HCT116 (cell line): ENCODE measurements at regions not wholly inside any gene's neighbourhood (a gene's known extent, or its start where the extent isn't known, plus 50 kb on each side); places are given as distances from the start of the nearest gene placed in this dataset.

ENCODE experiments used
- ATAC-seq: fragments of 200-7000 bp; cut with Tn5 transposase; 2 replicates; pipeline ENCODE4 v1.9.1; 2020; ENCODE audit warnings: mild to moderate bottlenecking, moderate library complexity
- BruUV-seq: library from RNA; stranded (reverse); fragments of 400-500 nt; replicated peaks from 2 replicates; lab custom pipeline; 2021; lab: Mats Ljungman, UMichigan
- CTCF ChIA-PET: fragments of 300-600 bp; sonication (Branson Sonifier 250); formaldehyde crosslinking; loops from one replicate; lab custom pipeline; 2021; ENCODE audit warnings: antibody characterized with exemption; lab: Charles Lee
- POLR2A ChIA-PET: fragments of 300-600, 350-600 bp; sonication (Branson Sonifier 250); formaldehyde crosslinking; loops from one replicate; lab custom pipeline; 2021; ENCODE audit warnings: antibody characterized with exemption; lab: Charles Lee
- RAD21 ChIA-PET, 2 experiments: fragments of 300-600 bp; sonication (Branson Sonifier 250); formaldehyde crosslinking; loops; one replicate each; lab custom pipeline; 2023; ENCODE audit warnings: low total read pairs in 2 of 2; ENCODE audit not compliant: uncharacterized antibody in 2 of 2, unreplicated experiment in 2 of 2, low non-redundant PET in 1 of 2; lab: Charles Lee
- DNase-seq: peaks from one replicate; pipeline ENCODE4 v3.0.0-alpha.2; 2010; ENCODE audit warnings: low read depth, low spot score
- H2AFZ ChIP-seq: fragments of 200-600 bp; shearing (Covaris generic), sonication (generic); 2 replicates; pipeline ENCODE4 v1.6.1; 2017; ENCODE audit warnings: low read depth, mixed run types, mixed read lengths, antibody characterized with exemption, low read length; ENCODE audit not compliant: poor library complexity, severe bottlenecking
- H3K27ac ChIP-seq: 2 replicates; pipeline ENCODE4 v1.5.1; 2012; ENCODE audit warnings: low read depth, low read length
- H3K27me3 ChIP-seq: fragments of 200-600 bp; sonication (generic); 2 replicates; pipeline ENCODE4 v1.6.1; 2016; ENCODE audit warnings: mixed run types, low read length, mixed read lengths; ENCODE audit not compliant: insufficient read depth
- H3K36me3 ChIP-seq, 2 experiments: fragments of 200-500 bp in 1 of 2; fragments of 200-600 bp in 1 of 2; sonication (Bioruptor generic) in 1 of 2; sonication (generic) in 1 of 2; 2 replicates each; pipeline versions ENCODE4 v1.5.1 to v1.6.1; 2014 to 2016; ENCODE audit warnings: low read length in 2 of 2, inconsistent platforms in 1 of 2, mixed read lengths in 1 of 2, mixed run types in 1 of 2; ENCODE audit not compliant: insufficient read depth in 2 of 2, control insufficient read depth in 1 of 2
- H3K4me1 ChIP-seq, 2 experiments: fragments of 200-600 bp in 1 of 2; sonication (generic) in 1 of 2; 2 replicates each; pipeline versions ENCODE4 v1.5.1 to v1.6.1; 2012 to 2017; ENCODE audit warnings: low read length in 2 of 2, inconsistent platforms in 1 of 2, mild to moderate bottlenecking in 1 of 2, mixed read lengths in 1 of 2, mixed run types in 1 of 2, moderate library complexity in 1 of 2; ENCODE audit not compliant: insufficient read depth in 2 of 2, control insufficient read depth in 1 of 2
- H3K4me2 ChIP-seq: fragments of 200-600 bp; sonication (generic); 2 replicates; pipeline ENCODE4 v1.6.1; 2017; ENCODE audit warnings: mixed run types, low read length, mixed read lengths
- H3K4me3 ChIP-seq, 2 experiments: fragments of 200-600 bp in 1 of 2; sonication (generic) in 1 of 2; replicated peaks in 1 of 2; 2 replicates each; pipeline ENCODE4 v1.5.1; 2011 to 2016; ENCODE audit warnings: low read length in 2 of 2, control low read depth in 1 of 2, low read depth in 1 of 2, mild to moderate bottlenecking in 1 of 2, mixed read lengths in 1 of 2, mixed run types in 1 of 2
- H3K79me2 ChIP-seq: fragments of 200-600 bp; sonication (generic); 2 replicates; pipeline ENCODE4 v1.6.1; 2017; ENCODE audit warnings: mild to moderate bottlenecking, mixed run types, low read length, moderate library complexity, mixed read lengths; ENCODE audit not compliant: insufficient read depth
- H3K9ac ChIP-seq: fragments of 200-600 bp; sonication (generic); 2 replicates; pipeline ENCODE4 v1.6.1; 2016; ENCODE audit warnings: low read length, mixed read lengths
- H3K9me2 ChIP-seq: fragments of 200-600 bp; sonication (generic), shearing (Covaris generic); 2 replicates; pipeline ENCODE4 v1.6.1; 2017; ENCODE audit warnings: mixed run types, mild to moderate bottlenecking, moderate library complexity; ENCODE audit not compliant: insufficient read depth
- H3K9me3 ChIP-seq, 2 experiments: fragments of 200-500 bp in 1 of 2; fragments of 200-600 bp in 1 of 2; sonication (Bioruptor generic) in 1 of 2; sonication (generic) in 1 of 2; 2 replicates each; pipeline ENCODE4 v1.6.1; 2014 to 2017; ENCODE audit warnings: low read length in 2 of 2, mixed read lengths in 2 of 2, inconsistent platforms in 1 of 2, low read depth in 1 of 2, mild to moderate bottlenecking in 1 of 2, mixed run types in 1 of 2, moderate library complexity in 1 of 2; ENCODE audit not compliant: control insufficient read depth in 1 of 2, insufficient read depth in 1 of 2
- H4K20me1 ChIP-seq: fragments of 200-600 bp; sonication (generic), shearing (Covaris generic); 2 replicates; pipeline ENCODE4 v1.6.1; 2017; ENCODE audit warnings: mixed run types, mild to moderate bottlenecking, moderate library complexity; ENCODE audit not compliant: insufficient read depth
- ATF3 ChIP-seq: IDR thresholded peaks from 2 replicates; pipeline ENCODE4 v1.6.1; 2012
- CEBPB ChIP-seq: IDR thresholded peaks from 2 replicates; pipeline ENCODE4 v1.6.1; 2012; ENCODE audit warnings: low read depth
- CTCF ChIP-seq, 3 experiments: fragments of 200-600 bp in 1 of 3; sonication (generic) in 1 of 3; IDR thresholded peaks in 2 of 3; conservative IDR thresholded peaks in 1 of 3; 2 replicates each; pipeline ENCODE4 v1.5.1; 2012 to 2017; ENCODE audit warnings: low read depth in 2 of 3, low read length in 2 of 3, antibody characterized with exemption in 1 of 3, borderline replicate concordance in 1 of 3, control low read depth in 1 of 3, mild to moderate bottlenecking in 1 of 3, mixed read lengths in 1 of 3, mixed run types in 1 of 3, moderate library complexity in 1 of 3; ENCODE audit not compliant: insufficient read depth in 1 of 3
- EGR1 ChIP-seq: IDR thresholded peaks from 2 replicates; pipeline ENCODE4 v1.6.1; 2012; ENCODE audit warnings: low read depth
- ELF1 ChIP-seq: IDR thresholded peaks from 2 replicates; pipeline ENCODE4 v1.6.1; 2012; ENCODE audit warnings: low read depth, borderline replicate concordance
- EZH2 ChIP-seq: fragments of 200-600 bp; sonication (generic); IDR thresholded peaks from 2 replicates; pipeline ENCODE4 v1.6.1; 2017; ENCODE audit warnings: antibody characterized with exemption, mixed run types
- EZH2phosphoT487 ChIP-seq: fragments of 200-600 bp; IDR thresholded peaks from 2 replicates; pipeline ENCODE4 v1.6.1; 2018; ENCODE audit warnings: antibody characterized with exemption, borderline replicate concordance
- FOSL1 ChIP-seq: IDR thresholded peaks from 2 replicates; pipeline ENCODE4 v1.6.1; 2012; ENCODE audit warnings: low read depth
- POLR2A ChIP-seq: IDR thresholded peaks from 2 replicates; pipeline ENCODE4 v1.7.0; 2011; ENCODE audit warnings: borderline replicate concordance; ENCODE audit not compliant: insufficient read depth, insufficient read length; ENCODE audit errors: extremely low read depth
- POLR2AphosphoS5 ChIP-seq: IDR thresholded peaks from 2 replicates; pipeline ENCODE4 v1.6.1; 2011; ENCODE audit warnings: mild to moderate bottlenecking, low read depth, low read length, moderate library complexity
- RAD21 ChIP-seq: IDR thresholded peaks from 2 replicates; pipeline ENCODE4 v1.6.1; 2012; ENCODE audit warnings: low read depth, mild to moderate bottlenecking
- REST ChIP-seq: IDR thresholded peaks from 2 replicates; pipeline ENCODE4 v1.6.1; 2012; ENCODE audit warnings: low read depth
- SIN3A ChIP-seq: IDR thresholded peaks from 2 replicates; pipeline ENCODE4 v1.6.1; 2012; ENCODE audit warnings: low read depth
- SP1 ChIP-seq: IDR thresholded peaks from 2 replicates; pipeline ENCODE4 v1.6.1; 2012; ENCODE audit warnings: low read depth
- SRF ChIP-seq: IDR thresholded peaks from 2 replicates; pipeline ENCODE4 v1.6.1; 2012; ENCODE audit warnings: low read depth
- TCF7L2 ChIP-seq: IDR thresholded peaks from 2 replicates; pipeline ENCODE4 v1.7.0; 2011; ENCODE audit warnings: borderline replicate concordance, inconsistent platforms; ENCODE audit not compliant: insufficient read depth, insufficient read length; ENCODE audit errors: extremely low read depth
- YY1 ChIP-seq: IDR thresholded peaks from 2 replicates; pipeline ENCODE4 v1.6.1; 2011; ENCODE audit warnings: low read length, low read depth, moderate library complexity, mild to moderate bottlenecking; ENCODE audit not compliant: insufficient replicate concordance; ENCODE audit errors: extremely low read depth
- ZBTB33 ChIP-seq: IDR thresholded peaks from 2 replicates; pipeline ENCODE4 v1.6.1; 2011; ENCODE audit warnings: mild to moderate bottlenecking, low read length, moderate library complexity; ENCODE audit not compliant: insufficient replicate concordance; ENCODE audit errors: extremely low read depth
- ZFX ChIP-seq: fragments of 450-650 bp; IDR thresholded peaks from 2 replicates; pipeline ENCODE4 v1.6.1; 2017
- intact Hi-C: fragments of 100-400 bp; cut with micrococcal nuclease; formaldehyde crosslinking; loops from 2 replicates; pipeline ENCODE4 v1.10.0; 2022

GRCh38 chr2:215797676-215798075 is 215.7 kb downstream of the MREG start:
- no TSS peak for BruUV-seq

More at GRCh38 chr2:215797676-215798075, 215.7 kb downstream of the MREG start:
- no peak overlapping the region for H3K4me2 ChIP-seq
- no peak overlapping the region for H3K9ac ChIP-seq
- intact Hi-C loops, result no loop called here
- peaks cover 0 to 12% of the 10 kb centered on the region in 2 experiments; a peak in 2 of 4 replicates for H3K4me1 ChIP-seq
- H3K9me2 ChIP-seq, result peaks cover 3% of the 10 kb centered on the region; the same call in 1 of the 2 replicates
- POLR2A ChIA-PET, result no interaction called here
- H2AFZ ChIP-seq, result no peak overlapping the region
- ATAC-seq (no peak), DNase-seq (no peak)
- no peaks in the 10 kb centered on the region for H3K9me3 ChIP-seq
- CTCF ChIA-PET, result no interaction called here
- H3K27me3 ChIP-seq, result no peaks in the 10 kb centered on the region
- no peaks in the 10 kb centered on the region for H3K79me2 ChIP-seq
- no peaks in the 10 kb centered on the region for H3K36me3 ChIP-seq
- H4K20me1 ChIP-seq, result no peaks in the 10 kb centered on the region
- TF ChIP-seq CEBPB (no peak), EZH2phosphoT487 (no peak), POLR2AphosphoS5 (no peak), RAD21 (no peak), FOSL1 (no peak), TCF7L2 (no peak), SRF (no peak), EGR1 (no peak), YY1 (no peak), SIN3A (no peak), EZH2 (no peak), CTCF (IDR thresholded peaks at IDR 0.05 in 2 of 3, conservative IDR thresholded peaks at IDR 0.05 in 1 of 3; ENCODE audit: borderline replicate concordance in 1 of 3, insufficient read depth in 1 of 3, low read depth in 2 of 3, low read length in 2 of 3) (no peak), POLR2A (no peak), ATF3 (no peak), ZFX (no peak), ELF1 (no peak), ZBTB33 (no peak), REST (no peak), SP1 (no peak)
- no peak overlapping the region for H3K27ac ChIP-seq
- H3K4me3 ChIP-seq, result no peak overlapping the region
- RAD21 ChIA-PET, result no interaction called here
